HFFc6 (cell line): ENCODE measurements at regions not wholly inside any gene's neighbourhood (a gene's known extent, or its start where the extent isn't known, plus 50 kb on each side); places are given as distances from the start of the nearest gene placed in this dataset.

ENCODE experiments used
- DNase-seq: peaks from one replicate; pipeline ENCODE4 v3.0.0-alpha.2; 2018
- H3K27ac Mint-ChIP-seq: 2 replicates; pipeline ENCODE4 v1.8.0; 2020; ENCODE audit warnings: mild to moderate bottlenecking, mixed read lengths
- H3K27me3 Mint-ChIP-seq: 2 replicates; pipeline ENCODE4 v1.8.0; 2021; ENCODE audit warnings: mild to moderate bottlenecking, moderate library complexity, mixed read lengths; ENCODE audit not compliant: insufficient read depth
- H3K36me3 Mint-ChIP-seq: 2 replicates; pipeline ENCODE4 v1.8.0; 2021; ENCODE audit warnings: low read depth, mixed read lengths
- H3K4me1 Mint-ChIP-seq: 2 replicates; pipeline ENCODE4 v1.8.0; 2020; ENCODE audit warnings: low read depth, mixed read lengths
- H3K4me3 Mint-ChIP-seq: 2 replicates; pipeline ENCODE4 v1.8.0; 2020; ENCODE audit warnings: mild to moderate bottlenecking, moderate library complexity, mixed read lengths
- H3K9me3 Mint-ChIP-seq: 2 replicates; pipeline ENCODE4 v1.8.0; 2020; ENCODE audit warnings: mild to moderate bottlenecking, mixed read lengths
- TF ChIP-seq, protein P1 (sequence below): fragments of 200-600 bp; sonication (generic); IDR thresholded peaks from 2 replicates; pipeline ENCODE4 v1.5.0; 2021; ENCODE audit warnings: antibody characterized with exemption, mild to moderate bottlenecking

DNA sequence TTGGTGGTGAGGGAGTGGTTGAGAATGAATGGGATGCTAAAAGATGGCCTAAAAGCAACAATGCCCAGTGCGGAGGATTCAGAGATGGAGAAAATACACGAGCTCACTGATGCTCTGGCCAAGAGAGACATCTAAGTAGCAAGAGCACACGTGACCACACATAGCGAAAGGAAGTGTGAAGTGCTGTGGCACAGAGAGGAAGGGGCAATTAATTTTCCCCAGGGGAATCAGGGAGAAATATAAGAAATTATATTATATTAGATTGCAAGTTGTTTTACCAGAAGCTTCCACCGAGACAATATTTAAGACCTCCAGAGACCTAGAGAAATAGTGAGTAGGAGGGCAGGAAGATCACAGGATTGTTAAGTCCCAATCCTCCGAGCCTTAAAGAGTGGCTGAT lies 80.6 kb downstream of the RCN1 start:
- no peak overlapping the region for H3K27ac Mint-ChIP-seq
- DNase-seq, result no peak
- no peaks in the 10 kb centered on the region for H3K9me3 Mint-ChIP-seq
- H3K4me1 Mint-ChIP-seq, result peaks cover 26% of the 10 kb centered on the region
- peak overlapping the region; percentile 82 for H3K4me3 Mint-ChIP-seq
- peaks cover 19% of the 10 kb centered on the region for H3K27me3 Mint-ChIP-seq
- H3K36me3 Mint-ChIP-seq, result no peaks in the 10 kb centered on the region
- TF ChIP-seq, protein P1, sequence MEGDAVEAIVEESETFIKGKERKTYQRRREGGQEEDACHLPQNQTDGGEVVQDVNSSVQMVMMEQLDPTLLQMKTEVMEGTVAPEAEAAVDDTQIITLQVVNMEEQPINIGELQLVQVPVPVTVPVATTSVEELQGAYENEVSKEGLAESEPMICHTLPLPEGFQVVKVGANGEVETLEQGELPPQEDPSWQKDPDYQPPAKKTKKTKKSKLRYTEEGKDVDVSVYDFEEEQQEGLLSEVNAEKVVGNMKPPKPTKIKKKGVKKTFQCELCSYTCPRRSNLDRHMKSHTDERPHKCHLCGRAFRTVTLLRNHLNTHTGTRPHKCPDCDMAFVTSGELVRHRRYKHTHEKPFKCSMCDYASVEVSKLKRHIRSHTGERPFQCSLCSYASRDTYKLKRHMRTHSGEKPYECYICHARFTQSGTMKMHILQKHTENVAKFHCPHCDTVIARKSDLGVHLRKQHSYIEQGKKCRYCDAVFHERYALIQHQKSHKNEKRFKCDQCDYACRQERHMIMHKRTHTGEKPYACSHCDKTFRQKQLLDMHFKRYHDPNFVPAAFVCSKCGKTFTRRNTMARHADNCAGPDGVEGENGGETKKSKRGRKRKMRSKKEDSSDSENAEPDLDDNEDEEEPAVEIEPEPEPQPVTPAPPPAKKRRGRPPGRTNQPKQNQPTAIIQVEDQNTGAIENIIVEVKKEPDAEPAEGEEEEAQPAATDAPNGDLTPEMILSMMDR, result no peak

- peak overlapping the region; percentile 86 for H3K4me3 Mint-ChIP-seq
- H3K36me3 Mint-ChIP-seq, result no peaks in the 10 kb centered on the region
- no peak overlapping the region for H3K27ac Mint-ChIP-seq
- H3K27me3 Mint-ChIP-seq, result peaks cover 20% of the 10 kb centered on the region
- TF ChIP-seq, protein P1, result no peak
- H3K4me1 Mint-ChIP-seq, result peaks cover 26% of the 10 kb centered on the region
- DNase-seq, result no peak
- no peaks in the 10 kb centered on the region for H3K9me3 Mint-ChIP-seq
These were observed 81.4 kb downstream of the RCN1 start for GRCh38 chr11:32172041-32172847.

- H3K4me1 Mint-ChIP-seq, result peaks cover 26% of the 10 kb centered on the region
- TF ChIP-seq, protein P1, result peak; percentile 83
- no peak overlapping the region for H3K27ac Mint-ChIP-seq
- peak; percentile 53 for DNase-seq
- H3K36me3 Mint-ChIP-seq, result no peaks in the 10 kb centered on the region
- peak overlapping the region; percentile 86 for H3K4me3 Mint-ChIP-seq
- H3K27me3 Mint-ChIP-seq, result peaks cover 21% of the 10 kb centered on the region
- H3K9me3 Mint-ChIP-seq, result no peaks in the 10 kb centered on the region
These were observed 82.3 kb downstream of the RCN1 start for GRCh38 chr11:32172848-32173834.

DNA sequence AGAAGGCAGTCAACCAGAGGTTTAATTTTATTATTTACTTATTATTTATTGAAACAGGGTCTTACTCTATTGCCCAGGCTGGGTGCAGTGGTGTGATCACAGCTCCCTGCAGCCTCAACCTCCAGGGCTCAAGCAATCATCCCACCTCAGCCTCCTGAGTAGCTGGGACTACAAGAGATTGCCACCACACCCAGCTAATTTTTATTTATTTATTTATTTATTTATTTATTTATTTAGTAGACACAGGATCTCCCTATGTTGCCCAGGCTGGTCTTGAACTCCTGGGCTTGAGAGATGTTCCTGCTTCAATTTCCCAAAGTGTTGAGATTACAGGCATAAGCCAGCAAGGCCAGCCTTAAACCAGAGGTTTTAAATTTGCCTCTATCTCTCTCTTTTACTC lies 83.1 kb downstream of the RCN1 start:
- Mint-ChIP-seq H3K9me3 (no peaks in the 10 kb centered on the region), H3K36me3 (no peaks in the 10 kb centered on the region), H3K27me3 (peaks cover 21% of the 10 kb centered on the region), H3K27ac (no peak overlapping the region), H3K4me1 (peaks cover 26% of the 10 kb centered on the region), H3K4me3 (no peak overlapping the region)
- TF ChIP-seq, protein P1, result no peak
- DNase-seq, result no peak

DNA sequence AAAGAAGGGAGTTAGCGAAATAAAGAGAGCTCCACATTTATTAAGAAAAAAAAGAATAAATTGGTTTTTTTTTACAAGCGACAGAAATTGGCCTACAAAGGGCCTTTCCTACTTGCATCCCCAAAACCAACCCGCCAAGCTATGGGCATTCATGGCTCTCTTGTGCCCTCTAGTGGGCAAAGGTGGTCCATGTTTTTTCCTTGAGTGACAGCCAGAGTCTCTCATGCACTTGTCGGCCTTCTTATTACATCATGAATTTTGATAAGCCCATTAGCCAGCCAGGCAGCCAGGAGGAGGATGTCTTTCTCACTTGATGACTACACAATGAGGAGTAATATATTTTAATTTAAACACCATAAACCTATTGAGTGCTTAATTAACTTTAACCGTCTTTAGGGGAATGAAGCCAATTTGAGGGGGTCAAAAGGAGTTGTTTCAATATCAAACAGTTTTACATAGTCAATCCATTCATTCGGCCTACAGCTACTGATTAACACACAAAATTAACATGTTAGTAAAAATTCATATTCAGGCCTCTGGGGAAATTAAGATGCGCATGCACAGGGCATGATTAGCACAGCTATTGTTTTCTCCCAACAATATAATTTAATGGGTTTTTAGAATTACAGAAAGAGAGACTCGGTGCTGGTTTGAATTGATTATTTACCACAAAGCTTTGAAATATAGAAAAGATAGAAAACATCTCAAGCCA lies 85.5 kb downstream of the RCN1 start:
- peaks cover 22% of the 10 kb centered on the region for H3K4me1 Mint-ChIP-seq
- DNase-seq, result peak; percentile 71
- H3K9me3 Mint-ChIP-seq, result no peaks in the 10 kb centered on the region
- H3K27ac Mint-ChIP-seq, result no peak overlapping the region
- TF ChIP-seq, protein P1, result peak; percentile 97
- no peak overlapping the region for H3K4me3 Mint-ChIP-seq
- peaks cover 13% of the 10 kb centered on the region for H3K27me3 Mint-ChIP-seq
- H3K36me3 Mint-ChIP-seq, result no peaks in the 10 kb centered on the region
